Testis (tissue), 2 donors: ENCODE measurements at regions not wholly inside any gene's neighbourhood (a gene's known extent, or its start where the extent isn't known, plus 50 kb on each side); places are given as distances from the start of the nearest gene placed in this dataset.
A peak's percentile ranks its signal among the peaks of the same experiment; 100 is the strongest.
"Not testable (repeated sequence)": the region's sequence is repeated elsewhere in the genome, so short reads cannot be mapped to it uniquely, and the experiment has no call there.

Source experiments
- DNase-seq: peaks from one replicate; pipeline ENCODE4 v3.0.0-alpha.2; 2019
- H3K27ac ChIP-seq, 2 donors: fragments of 200-600 bp; sonication (generic); one replicate each; pipeline ENCODE4 v1.5.1; 2019
- H3K27me3 ChIP-seq: fragments of 200-600 bp; sonication (generic); one replicate; pipeline ENCODE4 v1.5.1; 2019
- H3K36me3 ChIP-seq: fragments of 200-600 bp; sonication (generic); one replicate; pipeline ENCODE4 v1.5.1; 2017; ENCODE audit warnings: low read depth; ENCODE audit errors: missing control alignments
- H3K4me1 ChIP-seq: fragments of 200-600 bp; sonication (generic); one replicate; pipeline ENCODE4 v1.5.1; 2019
- H3K4me3 ChIP-seq, 2 donors: fragments of 200-600 bp; sonication (generic); one replicate each; pipeline ENCODE4 v1.5.1; 2017 to 2019
- H3K9me3 ChIP-seq: fragments of 200-600 bp; sonication (generic); one replicate; pipeline ENCODE4 v1.5.1; 2017
- POLR2A ChIP-seq: fragments of 450-650 bp; IDR thresholded peaks from one replicate; pipeline ENCODE4 v1.6.1; 2017; ENCODE audit warnings: antibody characterized with exemption, mild to moderate bottlenecking, moderate library complexity
- WGBS, 2 donors: methylation state at CpG; one replicate each; pipeline ENCODE4 v1.1.5; 2018; 5-methylcytosine and 5-hydroxymethylcytosine counted together
- intact Hi-C: fragments of 100-400 bp; cut with DNase I; formaldehyde crosslinking; loops from one replicate; pipeline ENCODE4 v1.15.1; 2023; ENCODE audit warnings: low total_unique reads
- TF ChIP-seq, protein P1 (sequence below), 3 experiments: fragments of 450-650 bp in 2 of 3; fragments of 200-600 bp in 1 of 3; sonication (generic) in 1 of 3; IDR thresholded peaks; one replicate each; pipeline ENCODE4 v1.5.1; 2016 to 2019; ENCODE audit warnings: antibody characterized with exemption in 3 of 3, mild to moderate bottlenecking in 2 of 3, moderate library complexity in 1 of 3

DNA sequence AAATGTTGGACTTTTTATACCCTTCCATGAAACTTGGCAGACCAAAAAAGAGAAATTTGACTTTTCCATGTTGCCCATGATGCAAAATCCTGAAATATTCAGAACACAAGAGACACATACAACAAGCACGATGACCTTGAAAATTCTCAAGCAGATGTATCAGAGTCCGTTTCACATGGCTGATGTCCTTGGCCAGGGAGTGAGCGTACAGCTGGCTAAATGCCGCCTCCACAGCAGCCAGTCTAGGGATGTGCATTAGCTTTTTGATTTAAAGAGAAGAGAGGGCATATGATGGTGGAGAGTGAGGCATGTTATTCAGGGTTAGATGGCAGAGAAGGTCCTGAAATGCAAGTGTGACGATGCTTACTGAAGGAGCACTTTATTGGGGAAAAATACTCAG is 148.0 kb upstream of the SEMA6A start:
- no peak for TF ChIP-seq POLR2A
- TF ChIP-seq, protein P1, sequence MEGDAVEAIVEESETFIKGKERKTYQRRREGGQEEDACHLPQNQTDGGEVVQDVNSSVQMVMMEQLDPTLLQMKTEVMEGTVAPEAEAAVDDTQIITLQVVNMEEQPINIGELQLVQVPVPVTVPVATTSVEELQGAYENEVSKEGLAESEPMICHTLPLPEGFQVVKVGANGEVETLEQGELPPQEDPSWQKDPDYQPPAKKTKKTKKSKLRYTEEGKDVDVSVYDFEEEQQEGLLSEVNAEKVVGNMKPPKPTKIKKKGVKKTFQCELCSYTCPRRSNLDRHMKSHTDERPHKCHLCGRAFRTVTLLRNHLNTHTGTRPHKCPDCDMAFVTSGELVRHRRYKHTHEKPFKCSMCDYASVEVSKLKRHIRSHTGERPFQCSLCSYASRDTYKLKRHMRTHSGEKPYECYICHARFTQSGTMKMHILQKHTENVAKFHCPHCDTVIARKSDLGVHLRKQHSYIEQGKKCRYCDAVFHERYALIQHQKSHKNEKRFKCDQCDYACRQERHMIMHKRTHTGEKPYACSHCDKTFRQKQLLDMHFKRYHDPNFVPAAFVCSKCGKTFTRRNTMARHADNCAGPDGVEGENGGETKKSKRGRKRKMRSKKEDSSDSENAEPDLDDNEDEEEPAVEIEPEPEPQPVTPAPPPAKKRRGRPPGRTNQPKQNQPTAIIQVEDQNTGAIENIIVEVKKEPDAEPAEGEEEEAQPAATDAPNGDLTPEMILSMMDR (IDR thresholded peaks at IDR 0.05) = no peak
- H3K4me3 ChIP-seq = no peak overlapping the region
- no peak overlapping the region for H3K27ac ChIP-seq
- H3K9me3 ChIP-seq = no peaks in the 10 kb centered on the region
- intact Hi-C loops = no loop called here
- no peaks in the 10 kb centered on the region for H3K27me3 ChIP-seq
- H3K4me1 ChIP-seq = no peaks in the 10 kb centered on the region
- H3K36me3 ChIP-seq = no peaks in the 10 kb centered on the region
- 25 to 39% methylated on average over 5 of the region's 5 CpGs for WGBS, 2 donors
- DNase-seq = peak; percentile 49

DNA sequence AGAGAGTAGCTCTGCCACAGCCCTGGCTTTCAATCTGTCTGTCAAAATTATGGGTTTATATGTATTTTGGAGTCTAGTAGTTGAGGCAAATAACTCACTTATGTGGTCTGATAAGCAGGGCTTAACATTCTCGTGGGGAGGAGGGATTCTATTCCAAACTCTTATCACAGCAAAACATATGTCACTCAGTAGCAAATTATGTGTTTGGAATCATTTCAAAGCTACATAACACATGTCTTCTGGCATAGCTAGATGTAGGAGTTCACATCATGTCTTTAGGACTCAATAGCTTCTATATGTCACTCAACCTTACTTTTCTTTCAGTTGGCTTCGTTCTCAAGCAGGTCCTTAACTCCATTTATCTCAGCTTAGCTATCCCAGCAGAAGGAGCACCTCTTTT is 144.5 kb upstream of the SEMA6A start:
- Histone ChIP-seq H3K36me3 (no peaks in the 10 kb centered on the region), H3K9me3 (no peaks in the 10 kb centered on the region), H3K4me3 (no peak overlapping the region), H3K4me1 (no peaks in the 10 kb centered on the region), H3K27me3 (no peaks in the 10 kb centered on the region), H3K27ac (no peak overlapping the region)
- DNase-seq = no peak
- intact Hi-C loops = no loop called here
- no peak for TF ChIP-seq POLR2A
- TF ChIP-seq, protein P1 (IDR thresholded peaks at IDR 0.05) = no peak
- WGBS, 2 donors = 67 to 72% methylated on average over 2 of the region's 2 CpGs

DNA sequence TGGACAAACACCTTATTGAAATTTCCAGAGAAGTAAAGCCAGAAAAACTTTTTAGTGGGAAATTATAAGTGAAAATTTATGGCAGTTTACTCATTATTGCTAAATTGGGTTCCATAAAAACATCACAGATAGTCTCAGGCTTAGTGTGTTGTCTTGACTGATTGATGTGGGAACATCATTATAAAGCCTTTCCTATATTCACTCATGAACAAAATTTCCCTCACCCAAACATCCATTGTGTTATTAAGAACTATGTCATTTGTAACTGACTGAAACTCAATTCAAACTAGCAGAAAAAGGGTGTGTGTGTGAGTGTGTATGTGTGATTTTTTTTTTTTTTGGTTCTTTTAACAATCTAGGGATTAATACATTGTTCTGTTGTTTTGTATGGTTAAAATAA is 143.7 kb upstream of the SEMA6A start:
- no peak overlapping the region for H3K27ac ChIP-seq
- DNase-seq = no peak
- intact Hi-C loops = no loop called here
- no peak overlapping the region for H3K4me3 ChIP-seq
- H3K36me3 ChIP-seq = no peaks in the 10 kb centered on the region
- TF ChIP-seq, protein P1 (IDR thresholded peaks at IDR 0.05) = no peak
- no peak for TF ChIP-seq POLR2A
- no peaks in the 10 kb centered on the region for H3K27me3 ChIP-seq
- H3K4me1 ChIP-seq = no peaks in the 10 kb centered on the region
- H3K9me3 ChIP-seq = no peaks in the 10 kb centered on the region

DNA sequence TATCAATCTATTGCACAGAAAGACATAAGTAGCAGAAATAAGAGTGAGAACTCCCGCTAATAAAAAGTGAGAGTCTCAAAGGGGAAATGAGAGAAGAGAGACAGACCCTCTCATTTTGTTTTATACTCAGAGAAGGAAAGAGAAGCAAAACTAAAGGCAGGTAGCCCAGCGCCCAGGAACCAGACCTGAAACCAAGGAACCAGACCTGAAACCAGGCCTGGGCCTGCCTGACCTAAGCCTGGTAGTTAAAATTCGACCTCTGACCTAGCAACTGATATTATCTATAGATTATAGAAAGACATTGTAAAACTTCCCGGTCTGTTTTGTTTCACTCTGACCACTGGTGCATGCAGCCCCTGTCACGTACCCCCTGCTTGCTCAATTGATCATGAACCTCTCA is 134.5 kb upstream of the SEMA6A start:
- intact Hi-C loops = no loop called here
- Histone ChIP-seq H3K4me3 (no peak overlapping the region), H3K9me3 (no peaks in the 10 kb centered on the region), H3K36me3 (no peaks in the 10 kb centered on the region), H3K27me3 (no peaks in the 10 kb centered on the region), H3K27ac (no peak overlapping the region), H3K4me1 (no peaks in the 10 kb centered on the region)
- no peak for DNase-seq
- no peak for TF ChIP-seq POLR2A
- TF ChIP-seq, protein P1 (IDR thresholded peaks at IDR 0.05) = no peak
- WGBS, 2 donors = 83 to 94% methylated on average over 5 of the region's 5 CpGs

DNA sequence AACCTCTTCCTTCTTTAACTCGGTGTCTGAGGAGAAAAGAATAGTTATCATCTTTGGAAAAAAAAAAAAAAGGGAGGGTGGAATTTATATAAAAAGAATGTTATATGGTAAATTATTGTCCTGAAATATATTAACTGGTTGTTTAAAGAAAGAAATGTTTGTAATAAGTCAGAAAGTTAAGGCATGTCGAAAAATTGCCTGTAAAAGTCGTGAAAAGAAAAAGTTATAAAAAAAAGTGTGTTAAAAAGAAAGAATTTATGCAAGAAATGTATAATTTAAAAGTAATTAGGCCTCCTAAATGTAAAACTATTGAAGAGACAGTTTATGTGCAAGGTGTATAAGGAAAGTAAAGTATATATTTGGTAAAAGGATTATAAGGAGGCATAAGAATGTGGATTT is 130.5 kb upstream of the SEMA6A start:
- H3K4me3 ChIP-seq, H3K27me3 ChIP-seq, H3K9me3 ChIP-seq, intact Hi-C loops, H3K36me3 ChIP-seq, H3K4me1 ChIP-seq, DNase-seq, H3K27ac ChIP-seq: not testable (repeated sequence)
- WGBS, 2 donors = 93 to 94% methylated on average over 3 of the region's 3 CpGs
